Activated naive CD4-positive, alpha-beta T cell treated with Interleukin-2 at 50 U/mL for 16 hours (primary cell): ENCODE measurements at regions not wholly inside any gene's neighbourhood (a gene's known extent, or its start where the extent isn't known, plus 50 kb on each side); places are given as distances from the start of the nearest gene placed in this dataset.

Source experiments
- DNase-seq: peaks from one replicate; pipeline ENCODE4 v3.0.0-alpha.2; 2020

DNA sequence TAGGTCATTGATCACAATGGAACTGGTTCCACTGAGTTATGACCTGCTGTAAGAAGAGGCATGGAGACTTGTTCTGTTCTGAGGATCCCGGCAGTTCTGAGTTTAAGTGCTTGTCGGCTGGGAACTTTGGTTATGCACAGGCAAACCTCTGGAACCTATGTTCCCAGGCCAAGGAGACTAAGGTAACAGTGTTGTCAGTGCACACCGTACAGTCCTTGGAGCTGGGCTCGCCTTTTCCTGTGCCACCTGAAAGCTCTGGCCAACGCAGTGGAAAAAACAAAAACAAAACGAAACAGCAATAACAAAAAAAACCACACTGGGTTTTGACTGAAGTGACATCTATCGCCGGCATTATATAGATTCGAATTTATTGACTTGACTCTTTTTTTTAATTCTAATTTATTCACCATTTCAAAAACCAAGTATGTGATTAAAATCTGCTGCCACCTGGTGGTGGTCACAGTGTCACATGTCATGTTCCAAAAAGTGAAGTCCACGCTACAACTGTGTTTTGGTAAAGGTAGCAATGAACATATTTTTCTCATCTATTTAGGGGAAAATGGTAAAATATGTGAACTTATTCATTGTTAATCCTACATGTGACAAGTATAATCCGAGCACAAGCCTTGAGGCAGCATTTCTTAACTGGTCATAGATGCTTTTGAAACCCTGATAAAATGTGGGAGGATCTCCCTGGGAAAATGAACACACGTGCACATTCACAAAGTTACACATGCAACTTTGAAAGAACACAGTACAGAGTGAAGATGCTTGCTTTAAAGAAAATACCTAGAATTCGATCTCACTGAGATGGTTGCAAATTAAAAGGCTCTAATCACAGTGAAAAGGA lies 113.8 kb upstream of the PPP2R2D start:
- no peak for DNase-seq

DNA sequence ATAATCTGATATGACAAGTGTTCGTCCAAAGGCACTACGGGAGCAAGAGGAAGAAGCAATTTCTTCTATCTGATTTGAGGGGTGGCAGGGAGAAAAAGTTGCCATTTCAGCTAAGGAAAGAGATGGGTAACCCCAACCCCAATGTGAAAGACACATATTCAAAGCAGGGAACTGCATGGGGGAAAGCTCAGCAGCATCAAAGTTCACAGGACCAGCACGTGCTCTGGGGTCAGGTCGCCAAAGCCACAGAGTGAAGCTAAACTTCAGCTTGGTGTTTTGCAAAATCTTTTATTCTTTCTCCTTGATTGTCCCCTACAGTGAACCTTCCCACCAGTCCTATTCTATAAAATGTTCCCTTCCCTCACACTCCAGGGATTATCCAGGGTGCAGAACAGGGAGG lies 112.8 kb upstream of the PPP2R2D start:
- no peak for DNase-seq

GRCh38 chr10:131788386-131788785 lies 112.4 kb upstream of the PPP2R2D start:
- no peak for DNase-seq

- no peak for DNase-seq
These were observed 111.3 kb upstream of the PPP2R2D start for GRCh38 chr10:131789516-131789915.

DNA sequence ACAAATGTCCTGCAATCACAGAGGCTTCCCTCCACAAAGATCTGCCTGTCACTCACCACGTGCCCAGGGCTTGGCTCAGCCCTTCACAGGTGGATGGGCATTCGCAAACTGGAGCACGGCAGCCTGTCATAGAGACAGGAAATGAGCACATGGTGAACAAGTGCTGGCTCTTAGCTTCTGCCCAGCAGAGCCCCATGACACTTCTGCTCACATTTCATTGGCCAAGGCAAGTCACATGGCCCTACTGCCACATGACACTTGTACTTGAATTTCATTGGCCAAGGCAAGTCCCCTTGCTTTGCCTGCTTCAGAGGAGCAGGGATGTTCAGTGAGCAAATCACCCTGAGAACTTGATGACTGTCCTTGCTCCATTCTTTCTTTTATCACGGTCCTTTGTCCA lies 110.8 kb upstream of the PPP2R2D start:
- no peak for DNase-seq

GRCh38 chr10:131792011-131792651 lies 108.7 kb upstream of the PPP2R2D start:
- no peak for DNase-seq

GRCh38 chr10:131792809-131793208 lies 108.0 kb upstream of the PPP2R2D start:
- no peak for DNase-seq

DNA sequence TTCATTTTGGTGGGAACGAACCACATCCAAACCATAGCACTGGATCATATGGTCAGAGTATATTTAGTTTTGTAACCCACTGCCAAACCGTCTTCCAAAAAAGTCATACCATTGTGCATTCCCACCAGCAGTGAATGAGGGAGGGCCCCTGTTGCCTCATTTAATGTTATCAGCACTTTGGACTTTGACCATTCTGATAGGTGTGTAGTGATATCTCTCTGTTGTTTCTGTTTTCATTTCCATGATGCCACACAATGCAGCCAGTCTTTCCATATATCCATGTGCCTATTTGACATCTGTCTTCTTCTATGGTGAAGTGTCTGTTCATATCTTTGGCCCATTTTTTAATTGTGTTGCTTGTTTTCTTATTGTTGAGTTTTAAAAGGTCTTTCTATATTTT lies 105.0 kb upstream of the PPP2R2D start:
- no peak for DNase-seq

DNA sequence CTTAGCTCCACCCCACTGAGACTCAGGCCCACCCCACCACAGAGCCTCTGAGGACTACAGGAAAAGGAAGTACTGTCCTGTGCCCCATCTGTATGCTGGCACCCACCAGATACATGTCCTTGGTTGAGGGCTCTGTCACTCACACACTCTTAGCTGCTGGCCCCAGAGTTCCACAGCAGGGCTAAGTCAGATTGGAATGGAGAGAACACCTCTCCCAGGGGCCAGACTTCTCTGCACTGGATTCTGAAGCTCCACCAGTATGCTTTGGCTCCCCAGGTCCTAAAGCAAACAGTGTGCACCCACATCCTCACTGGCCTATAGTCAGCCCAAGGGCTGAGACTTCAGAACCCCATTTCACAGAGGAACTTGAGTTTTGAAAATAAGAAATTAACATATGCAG lies 103.2 kb upstream of the PPP2R2D start:
- DNase-seq, result no peak

- no peak for DNase-seq
These were observed 101.4 kb upstream of the PPP2R2D start for GRCh38 chr10:131799429-131799828.

GRCh38 chr10:131802156-131802915 lies 98.5 kb upstream of the PPP2R2D start:
- no peak for DNase-seq

DNA sequence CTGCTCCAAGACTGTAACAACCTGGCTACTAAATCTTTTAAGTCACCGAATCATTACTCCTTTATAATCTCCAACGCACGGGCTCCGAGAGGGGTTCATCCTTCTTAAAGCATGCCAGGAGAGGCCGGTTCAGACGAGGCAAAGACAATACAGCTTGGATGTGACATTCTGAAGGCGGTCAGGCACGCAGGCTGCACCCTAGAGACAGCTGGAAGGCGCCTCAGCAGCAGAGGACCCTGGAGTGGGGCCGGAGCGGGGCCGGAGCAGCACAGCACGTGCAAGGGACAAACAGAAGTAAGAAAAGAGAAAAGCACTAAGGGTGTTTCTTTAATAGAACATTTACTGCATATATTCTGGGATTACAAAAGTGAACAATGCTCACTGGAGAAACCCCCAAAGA lies 97.8 kb upstream of the PPP2R2D start:
- no peak for DNase-seq

DNA sequence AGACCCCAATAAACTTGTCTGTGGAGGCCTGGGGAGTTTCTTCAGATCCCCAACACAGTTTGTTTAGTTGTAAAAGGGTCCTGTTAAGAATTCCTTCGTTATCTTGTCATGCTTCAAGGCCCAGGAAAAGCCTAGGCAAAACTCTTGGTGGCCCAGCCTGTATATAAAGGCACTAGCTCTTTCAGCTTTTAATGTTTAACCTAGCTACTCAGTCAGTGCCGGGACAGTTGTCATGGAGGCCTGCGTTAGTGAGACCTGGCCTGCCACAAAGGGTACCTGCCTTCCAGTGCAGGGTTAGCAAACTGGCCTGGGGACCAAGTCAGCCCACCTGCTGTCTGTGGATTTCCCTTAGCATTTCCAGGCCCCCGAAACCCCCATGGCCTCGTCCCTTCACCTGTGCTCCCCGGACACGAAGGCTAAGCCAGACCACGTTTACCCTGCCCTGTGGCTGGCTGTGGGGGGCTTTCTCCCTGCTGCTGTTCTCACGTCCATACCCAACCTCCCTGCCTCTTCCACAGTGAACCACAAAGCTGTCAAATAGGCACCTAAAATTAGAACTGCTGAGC lies 96.9 kb upstream of the PPP2R2D start:
- DNase-seq, result no peak

GRCh38 chr10:131804551-131805295 lies 96.1 kb upstream of the PPP2R2D start:
- no peak for DNase-seq

DNA sequence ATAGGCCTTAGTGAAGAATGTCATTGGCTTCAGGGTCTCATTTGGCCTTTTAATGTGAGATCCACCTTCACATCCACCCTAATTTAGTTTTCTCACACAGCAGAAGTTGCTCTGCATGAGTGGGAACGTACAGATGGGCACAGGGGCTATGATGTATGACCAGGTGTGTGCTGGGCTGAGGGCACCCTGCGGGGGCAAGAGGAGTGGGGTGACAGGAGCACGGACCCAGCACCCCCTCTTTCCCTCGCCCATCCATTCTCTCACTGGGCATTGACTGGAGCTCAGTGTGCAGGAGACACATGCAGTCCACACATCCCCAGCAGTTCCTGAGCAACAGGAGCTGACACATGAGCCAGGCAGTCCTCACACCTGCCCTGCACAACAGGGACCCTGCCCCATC lies 95.1 kb upstream of the PPP2R2D start:
- DNase-seq, result no peak

GRCh38 chr10:131806146-131806545 lies 94.7 kb upstream of the PPP2R2D start:
- DNase-seq, result no peak

- no peak for DNase-seq
These were observed 94.0 kb upstream of the PPP2R2D start for GRCh38 chr10:131806646-131807317.

GRCh38 chr10:131808370-131808930 lies 92.4 kb upstream of the PPP2R2D start:
- no peak for DNase-seq

DNA sequence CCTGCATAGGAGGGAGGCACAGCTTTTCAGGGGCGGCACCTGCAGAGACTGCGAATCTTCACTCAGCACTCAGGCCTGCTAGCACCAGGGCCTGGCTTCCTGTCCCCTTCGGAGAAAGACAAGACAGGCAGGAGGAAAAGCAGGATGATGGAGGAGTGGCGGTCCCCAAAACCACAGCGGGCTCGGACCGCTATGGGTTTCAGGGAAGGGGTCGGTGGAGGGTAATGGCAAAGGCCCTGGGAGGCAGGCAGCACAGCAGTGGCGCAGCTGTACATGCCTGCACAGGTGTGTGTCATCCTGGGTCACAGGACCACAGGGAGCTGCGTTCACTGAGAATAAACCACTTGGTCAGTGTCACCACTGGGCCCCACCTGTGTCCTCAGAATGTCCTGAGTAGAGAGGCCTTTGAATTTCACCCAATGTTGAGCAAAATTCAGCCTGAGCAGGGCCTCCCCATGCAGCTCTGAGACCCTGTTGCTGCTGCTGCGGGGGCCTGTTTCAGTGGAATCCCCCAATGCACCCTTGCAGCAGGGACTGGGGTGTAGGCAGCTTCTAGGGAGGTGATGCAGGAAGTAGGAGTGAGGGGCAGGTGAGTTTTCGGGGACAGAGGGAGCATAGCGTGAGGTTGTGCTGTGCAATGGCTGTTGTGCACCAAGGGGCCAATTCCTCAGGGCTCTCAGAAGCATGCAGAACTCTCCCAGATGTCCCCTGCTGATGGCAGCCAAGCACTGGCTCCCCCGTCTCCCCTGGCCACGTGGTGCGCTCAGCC lies 90.6 kb upstream of the PPP2R2D start:
- DNase-seq, result no peak

- DNase-seq, result no peak
These were observed 89.8 kb upstream of the PPP2R2D start for GRCh38 chr10:131810805-131811629.
